Panc1 (cell line): ENCODE measurements at regions not wholly inside any gene's neighbourhood (a gene's known extent, or its start where the extent isn't known, plus 50 kb on each side); places are given as distances from the start of the nearest gene placed in this dataset.

Experiments used
- ATAC-seq: fragments of 200-7000 bp; cut with Tn5 transposase; 2 replicates; pipeline ENCODE4 v1.9.1; 2020; ENCODE audit warnings: mild to moderate bottlenecking, moderate library complexity
- BruUV-seq: library from RNA; stranded (reverse); fragments of 400-500 nt; replicated peaks from 2 replicates; lab custom pipeline; 2021; lab: Mats Ljungman, UMichigan
- CTCF ChIA-PET: fragments of 300-600 bp; sonication (Branson Sonifier 250); formaldehyde crosslinking; loops from one replicate; lab custom pipeline; 2022; ENCODE audit warnings: antibody characterized with exemption; lab: Charles Lee
- POLR2A ChIA-PET: fragments of 300-600 bp; sonication (Branson Sonifier 250); formaldehyde crosslinking; loops from one replicate; lab custom pipeline; 2022; ENCODE audit warnings: antibody characterized with exemption; lab: Charles Lee
- DNase-seq: peaks from one replicate; pipeline ENCODE4 v3.0.0-alpha.2; 2010; ENCODE audit warnings: low read depth, low spot score
- H3K27ac ChIP-seq: 2 replicates; pipeline ENCODE4 v1.5.1; 2011; ENCODE audit warnings: mild to moderate bottlenecking, low read length, inconsistent platforms
- H3K27me3 ChIP-seq: fragments of 200-500 bp; sonication (Bioruptor generic); 2 replicates; pipeline ENCODE4 v1.6.0; 2014; ENCODE audit warnings: low read length, inconsistent platforms; ENCODE audit not compliant: control insufficient read depth, insufficient read depth
- H3K36me3 ChIP-seq: fragments of 200-500 bp; sonication (Bioruptor generic); 2 replicates; pipeline ENCODE4 v1.5.1; 2014; ENCODE audit warnings: inconsistent platforms, mild to moderate bottlenecking, low read length, moderate library complexity; ENCODE audit not compliant: control insufficient read depth, insufficient read depth
- H3K4me1 ChIP-seq: 2 replicates; pipeline ENCODE4 v1.5.1; 2011; ENCODE audit warnings: inconsistent platforms, mild to moderate bottlenecking, low read length, moderate library complexity; ENCODE audit not compliant: control insufficient read depth, insufficient read depth
- H3K4me3 ChIP-seq, 2 experiments: 2 replicates each; pipeline ENCODE4 v1.5.1; 2011 to 2012; ENCODE audit warnings: low read depth in 2 of 2, low read length in 2 of 2, mild to moderate bottlenecking in 2 of 2, inconsistent platforms in 1 of 2, moderate library complexity in 1 of 2
- H3K9me3 ChIP-seq: fragments of 200-500 bp; sonication (Bioruptor generic); 2 replicates; pipeline ENCODE4 v1.5.1; 2014; ENCODE audit warnings: low read depth, mild to moderate bottlenecking, inconsistent platforms, low read length, moderate library complexity; ENCODE audit not compliant: control insufficient read depth, insufficient read depth
- CTCF ChIP-seq: fragments of 450-650 bp; IDR thresholded peaks from 2 replicates; pipeline ENCODE4 v1.5.1; 2017; ENCODE audit warnings: mild to moderate bottlenecking
- POLR2AphosphoS5 ChIP-seq: IDR thresholded peaks from 2 replicates; pipeline ENCODE4 v1.6.1; 2012; ENCODE audit warnings: mild to moderate bottlenecking, low read depth, low read length, moderate library complexity
- SIN3A ChIP-seq: IDR thresholded peaks from 2 replicates; pipeline ENCODE4 v1.6.1; 2012; ENCODE audit warnings: low read depth, mild to moderate bottlenecking, low read length, moderate library complexity, borderline replicate concordance; ENCODE audit not compliant: insufficient read depth
- TCF7L2 ChIP-seq: IDR thresholded peaks from 2 replicates; pipeline ENCODE4 v1.6.1; 2011; ENCODE audit warnings: mild to moderate bottlenecking, low read depth, low read length, inconsistent platforms
- in situ Hi-C: cut with HindIII; loops from 2 replicates; pipeline ENCODE4 v1.10.0; 2016; ENCODE audit warnings: low sequenced_read_pairs, low pct_unique_long_range_greater_than_20kb
- intact Hi-C: fragments of 100-400 bp; cut with micrococcal nuclease; formaldehyde crosslinking; loops from one replicate; pipeline ENCODE4 v1.10.0; 2022; ENCODE audit not compliant: unreplicated experiment
- TF ChIP-seq, protein P1 (sequence below), 2 experiments: IDR thresholded peaks; 2 replicates each; pipeline ENCODE4 v1.6.1; 2011 to 2012; ENCODE audit warnings: low read depth in 2 of 2, control low read depth in 1 of 2, low read length in 1 of 2, mild to moderate bottlenecking in 1 of 2, moderate library complexity in 1 of 2; ENCODE audit not compliant: insufficient read depth in 1 of 2

- no peaks in the 10 kb centered on the region for H3K4me1 ChIP-seq
- peaks cover 7% of the 10 kb centered on the region for H3K27me3 ChIP-seq
- ChIA-PET POLR2A (no interaction called here), CTCF (no interaction called here)
- intact Hi-C loops (no loop called here), in situ Hi-C loops (no loop called here)
- H3K36me3 ChIP-seq, result no peaks in the 10 kb centered on the region
- no peak overlapping the region for H3K4me3 ChIP-seq
- ATAC-seq (no peak), DNase-seq (no peak)
- BruUV-seq, result no TSS peak
- TF ChIP-seq SIN3A (no peak), TCF7L2 (no peak), POLR2AphosphoS5 (no peak), CTCF (no peak)
- TF ChIP-seq, protein P1, sequence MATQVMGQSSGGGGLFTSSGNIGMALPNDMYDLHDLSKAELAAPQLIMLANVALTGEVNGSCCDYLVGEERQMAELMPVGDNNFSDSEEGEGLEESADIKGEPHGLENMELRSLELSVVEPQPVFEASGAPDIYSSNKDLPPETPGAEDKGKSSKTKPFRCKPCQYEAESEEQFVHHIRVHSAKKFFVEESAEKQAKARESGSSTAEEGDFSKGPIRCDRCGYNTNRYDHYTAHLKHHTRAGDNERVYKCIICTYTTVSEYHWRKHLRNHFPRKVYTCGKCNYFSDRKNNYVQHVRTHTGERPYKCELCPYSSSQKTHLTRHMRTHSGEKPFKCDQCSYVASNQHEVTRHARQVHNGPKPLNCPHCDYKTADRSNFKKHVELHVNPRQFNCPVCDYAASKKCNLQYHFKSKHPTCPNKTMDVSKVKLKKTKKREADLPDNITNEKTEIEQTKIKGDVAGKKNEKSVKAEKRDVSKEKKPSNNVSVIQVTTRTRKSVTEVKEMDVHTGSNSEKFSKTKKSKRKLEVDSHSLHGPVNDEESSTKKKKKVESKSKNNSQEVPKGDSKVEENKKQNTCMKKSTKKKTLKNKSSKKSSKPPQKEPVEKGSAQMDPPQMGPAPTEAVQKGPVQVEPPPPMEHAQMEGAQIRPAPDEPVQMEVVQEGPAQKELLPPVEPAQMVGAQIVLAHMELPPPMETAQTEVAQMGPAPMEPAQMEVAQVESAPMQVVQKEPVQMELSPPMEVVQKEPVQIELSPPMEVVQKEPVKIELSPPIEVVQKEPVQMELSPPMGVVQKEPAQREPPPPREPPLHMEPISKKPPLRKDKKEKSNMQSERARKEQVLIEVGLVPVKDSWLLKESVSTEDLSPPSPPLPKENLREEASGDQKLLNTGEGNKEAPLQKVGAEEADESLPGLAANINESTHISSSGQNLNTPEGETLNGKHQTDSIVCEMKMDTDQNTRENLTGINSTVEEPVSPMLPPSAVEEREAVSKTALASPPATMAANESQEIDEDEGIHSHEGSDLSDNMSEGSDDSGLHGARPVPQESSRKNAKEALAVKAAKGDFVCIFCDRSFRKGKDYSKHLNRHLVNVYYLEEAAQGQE (IDR thresholded peaks at IDR 0.05; ENCODE audit: insufficient read depth in 1 of 2, low read depth in 2 of 2, low read length in 1 of 2), result no peak
- no peaks in the 10 kb centered on the region for H3K9me3 ChIP-seq
- H3K27ac ChIP-seq, result no peak overlapping the region
Measured at GRCh38 chr2:129721236-129721635, 258.2 kb upstream of the RAB6C start.

DNA sequence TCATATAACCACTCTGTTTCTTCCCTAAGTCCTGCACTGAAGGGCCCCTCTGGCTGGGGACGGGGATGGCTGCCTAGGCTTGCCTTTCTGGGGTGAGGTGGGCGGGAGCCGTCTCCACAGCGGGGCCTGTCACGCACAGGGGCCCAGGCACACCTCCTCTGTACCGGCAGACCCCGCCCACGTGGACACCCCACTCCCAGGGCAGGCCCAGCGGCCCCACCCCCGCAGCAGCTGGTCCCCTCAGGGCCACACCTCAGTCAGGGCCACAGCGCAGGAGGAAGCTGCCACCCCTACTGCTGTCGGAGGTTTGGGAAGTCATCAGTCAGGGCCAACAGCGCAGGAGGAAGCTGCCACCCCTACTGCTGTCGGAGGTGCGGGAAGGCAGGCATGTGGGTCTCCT lies 257.6 kb upstream of the RAB6C start:
- intact Hi-C loops, result no loop called here
- CTCF ChIA-PET, result no interaction called here
- no peak for TF ChIP-seq CTCF
- no peak for TF ChIP-seq SIN3A
- TF ChIP-seq POLR2AphosphoS5, result no peak
- no peak for TF ChIP-seq TCF7L2
- TF ChIP-seq, protein P1 (IDR thresholded peaks at IDR 0.05; ENCODE audit: insufficient read depth in 1 of 2, low read depth in 2 of 2, low read length in 1 of 2), result no peak
- ATAC-seq (no peak), DNase-seq (no peak)
- peaks cover 4% of the 10 kb centered on the region for H3K27me3 ChIP-seq
- BruUV-seq, result no TSS peak
- H3K36me3 ChIP-seq, result no peaks in the 10 kb centered on the region
- H3K9me3 ChIP-seq, result no peaks in the 10 kb centered on the region
- in situ Hi-C loops, result no loop called here
- no peak overlapping the region for H3K27ac ChIP-seq
- H3K4me3 ChIP-seq, result no peak overlapping the region
- no peaks in the 10 kb centered on the region for H3K4me1 ChIP-seq
- POLR2A ChIA-PET, result no interaction called here
